HG03135 (cell line): ENCODE measurements at regions not wholly inside any gene's neighbourhood (a gene's known extent, or its start where the extent isn't known, plus 50 kb on each side); places are given as distances from the start of the nearest gene placed in this dataset.
"Not testable (repeated sequence)": the region's sequence is repeated elsewhere in the genome, so short reads cannot be mapped to it uniquely, and the experiment has no call there.

Experiments
- ATAC-seq: cut with Tn5 transposase; IDR thresholded peaks from one replicate; pipeline ENCODE4 v1.9.1; 2021; ENCODE audit warnings: mild to moderate bottlenecking, moderate library complexity; ENCODE audit not compliant: unreplicated experiment

DNA sequence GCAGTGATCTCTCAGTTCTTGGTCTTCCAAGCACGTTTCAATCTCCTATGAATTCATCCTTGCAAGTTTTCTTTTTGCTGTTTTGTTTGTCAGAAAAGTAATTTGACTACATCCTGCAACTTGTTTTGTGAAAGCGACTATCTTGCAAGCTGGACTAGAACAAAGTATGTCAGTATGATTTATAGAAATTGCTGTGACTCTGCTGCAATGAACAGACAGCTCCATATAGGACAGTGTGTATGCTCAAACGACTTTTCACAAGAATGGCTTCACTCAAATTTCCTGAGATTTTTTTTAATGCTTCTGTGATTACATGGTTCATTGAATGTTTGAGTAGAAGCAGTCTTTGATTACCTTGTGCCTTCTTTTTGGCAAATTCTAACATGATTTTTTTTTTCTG, 123.5 kb upstream of the TRHDE start:
- no peak for ATAC-seq

DNA sequence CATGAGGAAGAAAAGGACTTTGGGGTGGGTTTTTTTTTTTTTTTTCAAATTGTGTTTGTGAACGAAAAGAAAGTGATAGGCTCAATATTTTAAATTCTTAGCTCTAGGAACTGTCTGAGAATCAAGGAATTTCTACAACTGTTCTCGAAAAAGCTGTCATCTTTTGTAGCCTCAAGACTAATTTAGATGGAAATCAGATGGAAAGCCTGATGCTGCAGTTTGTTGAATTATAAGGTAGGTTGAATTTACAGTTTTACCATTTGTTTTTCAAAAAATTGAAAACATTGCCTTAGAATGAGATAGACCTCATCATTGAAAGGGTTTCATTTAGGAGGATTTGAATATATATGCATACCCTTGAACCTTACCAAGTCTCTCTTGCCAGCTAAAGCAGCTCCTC, 109.3 kb upstream of the TRHDE start:
- ATAC-seq, result no peak

DNA sequence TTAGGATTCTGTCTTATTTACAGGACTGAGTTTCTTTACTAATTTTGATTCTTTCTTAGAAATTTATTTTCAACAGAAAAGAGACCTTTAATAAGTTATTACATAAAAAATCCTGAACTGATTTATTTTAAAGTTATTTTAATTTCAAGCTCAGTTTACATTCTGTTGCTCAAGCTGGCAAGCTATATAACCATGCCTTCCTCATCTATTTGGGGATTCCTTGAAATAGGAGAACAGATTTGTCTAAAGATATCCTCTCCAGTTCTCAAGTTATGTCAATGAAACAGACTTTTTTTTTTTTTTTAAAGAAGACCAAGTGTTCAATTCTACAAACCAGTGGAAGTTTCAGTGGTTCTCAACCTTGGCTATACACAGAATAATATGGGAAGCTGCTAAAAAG, 103.3 kb upstream of the TRHDE start:
- ATAC-seq, result no peak

DNA sequence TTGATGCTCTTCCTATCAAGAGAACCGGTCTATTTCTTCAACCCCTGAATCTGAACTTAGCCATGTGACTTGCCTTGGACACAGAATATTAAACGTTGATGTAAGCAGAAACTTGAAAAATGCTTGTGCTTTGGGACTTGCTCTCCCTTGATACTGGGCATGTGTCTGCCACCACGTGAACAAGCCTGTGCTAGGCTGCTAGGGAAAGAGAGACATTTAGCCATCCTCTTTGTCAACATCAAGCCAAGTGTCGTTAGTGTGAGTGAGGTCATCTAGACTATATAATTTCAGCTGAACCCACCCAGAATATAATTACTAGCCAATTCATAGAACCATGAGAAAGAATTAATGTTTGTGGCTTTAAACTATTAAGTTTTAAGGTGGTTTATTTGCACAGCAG, 98.2 kb upstream of the TRHDE start:
- no peak for ATAC-seq

DNA sequence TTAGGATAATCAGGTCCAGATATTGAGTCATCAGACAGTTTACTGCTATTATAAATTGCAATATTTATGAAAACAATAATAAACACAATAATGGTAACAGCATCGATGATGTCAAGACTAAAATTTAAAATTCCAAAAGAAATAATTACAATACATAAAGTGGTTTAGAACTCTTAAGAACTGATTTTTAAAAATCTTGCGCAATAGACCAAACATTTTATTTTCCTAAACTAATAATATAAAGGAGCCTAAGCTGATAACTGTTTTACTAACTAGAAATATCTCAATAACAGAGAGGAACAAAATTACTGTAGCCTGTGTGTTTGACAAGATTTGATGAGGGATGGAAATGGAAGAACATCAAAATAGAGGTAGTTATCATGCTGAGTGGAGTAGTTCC, 93.9 kb upstream of the TRHDE start:
- ATAC-seq, result no peak

- ATAC-seq, result no peak
Observed at GRCh38 chr12:72178871-72179270, 93.3 kb upstream of the TRHDE start.

DNA sequence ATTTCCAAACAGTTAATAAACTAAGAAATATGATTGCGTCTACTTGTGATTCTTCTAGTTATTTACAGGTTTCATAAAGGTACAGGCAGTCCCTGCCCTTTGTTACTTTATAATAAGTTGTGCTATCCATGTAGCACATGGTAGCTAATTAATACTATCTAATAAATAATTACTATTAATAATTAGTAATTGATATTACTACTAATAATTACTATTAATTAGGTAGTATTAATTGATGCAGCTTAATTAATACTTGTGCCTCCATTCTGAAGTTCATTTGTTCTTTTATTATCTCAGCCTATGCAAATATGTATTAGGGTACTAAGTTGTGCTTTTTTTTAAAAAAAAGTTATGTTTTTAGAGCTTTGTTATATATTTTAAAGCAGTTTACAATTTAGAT, 92.3 kb upstream of the TRHDE start:
- ATAC-seq, result no peak

DNA sequence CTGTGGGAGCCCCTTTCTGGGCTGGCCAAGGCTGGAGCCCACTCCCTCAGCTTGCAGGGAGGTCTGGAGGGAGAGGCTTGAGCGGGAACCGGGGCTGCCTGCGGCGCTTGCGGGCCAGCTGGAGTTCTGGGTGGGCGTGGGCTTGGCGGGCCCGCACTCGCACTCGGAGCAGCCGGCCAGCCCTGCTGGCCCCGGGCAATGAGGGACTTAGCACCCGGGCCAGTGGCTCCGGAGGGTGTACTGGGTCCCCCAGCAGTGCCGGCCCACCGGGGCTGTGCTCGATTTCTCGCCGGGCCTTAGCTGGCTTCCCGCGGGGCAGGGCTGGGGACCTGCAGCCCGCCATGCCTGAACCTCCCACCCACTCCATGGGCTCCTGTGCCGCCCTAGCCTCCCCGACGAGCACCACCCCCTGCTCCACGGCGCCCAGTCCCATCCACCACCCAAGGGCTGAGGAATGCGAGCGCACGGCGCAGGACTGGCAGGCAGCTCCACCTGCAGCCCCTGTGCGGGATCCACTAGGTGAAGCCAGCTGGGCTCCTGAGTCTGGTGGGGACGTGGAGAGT, 87.1 kb upstream of the TRHDE start:
- ATAC-seq, result not testable (repeated sequence)

GRCh38 chr12:72189266-72189665, 82.9 kb upstream of the TRHDE start:
- ATAC-seq, result no peak

GRCh38 chr12:72191761-72192160, 80.4 kb upstream of the TRHDE start:
- no peak for ATAC-seq

- no peak for ATAC-seq
Observed at GRCh38 chr12:72197790-72198189, 74.4 kb upstream of the TRHDE start.

- no peak for ATAC-seq
Observed at GRCh38 chr12:72201457-72201856, 70.7 kb upstream of the TRHDE start.

GRCh38 chr12:72203764-72204335, 68.3 kb upstream of the TRHDE start:
- no peak for ATAC-seq

DNA sequence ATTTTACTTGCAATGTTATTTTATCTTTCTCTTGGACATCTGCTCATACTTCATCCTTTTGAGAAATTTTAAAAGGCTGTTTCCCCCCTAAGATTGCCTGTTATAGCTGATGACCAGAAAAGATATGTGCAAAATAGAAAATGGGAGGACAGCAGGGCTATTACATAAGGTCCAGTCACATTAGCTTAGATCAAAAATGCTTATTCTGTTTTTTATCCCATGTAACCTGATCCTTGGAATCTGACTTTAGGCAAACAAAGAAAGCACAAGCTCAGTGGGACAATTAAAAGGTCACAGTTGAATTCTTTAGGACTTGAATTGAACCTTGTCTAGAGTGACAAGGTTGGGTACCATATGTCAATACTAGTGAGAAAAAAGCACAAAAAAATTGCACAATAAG, 65.1 kb upstream of the TRHDE start:
- ATAC-seq, result no peak

DNA sequence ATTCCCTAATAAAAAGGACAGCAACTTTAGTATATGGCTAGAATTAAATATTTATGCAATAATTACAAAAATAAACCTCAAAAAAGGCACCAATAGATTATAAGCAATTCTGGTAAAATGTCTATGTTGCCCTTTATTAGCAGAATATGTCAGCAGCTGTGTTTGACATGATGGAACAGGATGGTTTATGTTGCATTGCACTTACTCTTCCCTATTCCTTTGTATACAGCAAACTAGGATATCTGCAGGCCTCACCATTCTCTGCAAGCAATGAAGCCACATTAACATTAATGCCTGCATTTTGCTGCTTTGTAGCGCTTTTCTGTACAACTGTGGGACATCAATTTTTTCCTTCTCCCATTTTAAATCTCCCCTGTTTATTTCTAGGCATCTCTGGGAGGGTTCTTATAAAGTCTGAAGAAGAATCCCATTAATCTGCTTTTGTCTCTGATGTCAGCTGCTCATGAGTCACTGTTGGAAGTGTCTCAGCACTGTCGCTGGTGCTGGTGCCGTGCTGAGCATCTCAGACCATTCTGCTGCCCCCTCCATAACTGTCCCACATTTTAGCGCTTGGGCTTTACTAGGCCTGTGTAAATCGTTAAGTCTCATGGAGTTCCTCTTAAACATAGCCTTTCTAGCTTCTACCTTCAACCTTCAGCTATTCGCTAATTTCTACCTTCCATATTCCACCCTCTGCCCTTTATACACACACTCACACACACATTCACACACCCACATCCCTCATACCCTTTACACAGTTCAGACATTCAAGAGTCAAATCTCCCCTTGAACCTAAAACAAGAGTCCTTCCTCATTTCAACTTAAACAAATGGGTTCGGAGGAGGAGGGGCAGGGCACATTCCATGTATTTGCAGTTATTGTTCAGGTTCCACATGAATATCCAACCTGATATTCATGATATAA, 64.4 kb upstream of the TRHDE start:
- no peak for ATAC-seq

GRCh38 chr12:72209086-72209485, 63.1 kb upstream of the TRHDE start:
- no peak for ATAC-seq

GRCh38 chr12:72214163-72214562, 58.0 kb upstream of the TRHDE start:
- no peak for ATAC-seq

GRCh38 chr12:72215287-72215686, 56.9 kb upstream of the TRHDE start:
- ATAC-seq, result not testable (repeated sequence)

DNA sequence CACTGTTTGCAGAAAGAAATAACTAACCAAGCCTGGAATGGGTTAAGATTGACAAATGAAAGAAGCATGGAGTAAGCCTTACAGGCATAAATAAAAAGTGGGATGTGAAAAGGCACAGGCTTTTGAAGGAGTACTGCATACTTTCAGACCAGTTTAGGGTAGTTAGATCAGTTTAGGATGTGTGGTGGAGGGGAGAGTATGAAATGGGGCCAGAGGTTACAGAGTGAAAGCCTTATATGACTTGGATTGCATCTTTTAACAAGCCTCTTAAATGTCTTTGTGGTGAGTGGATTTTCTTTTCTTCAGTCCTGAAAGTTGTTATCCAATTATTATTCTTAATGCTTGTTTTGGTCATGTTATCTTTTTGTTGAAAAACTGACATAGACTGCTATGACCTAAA, 52.2 kb upstream of the TRHDE start:
- no peak for ATAC-seq
